Ascending aorta (tissue), 2 donors: ENCODE measurements at regions not wholly inside any gene's neighbourhood (a gene's known extent, or its start where the extent isn't known, plus 50 kb on each side); places are given as distances from the start of the nearest gene placed in this dataset.

ENCODE experiments used
- DNase-seq, 2 donors: peaks; one replicate each; pipeline ENCODE4 v3.0.0-alpha.2; 2019; ENCODE audit warnings: low spot score in 2 of 2
- H3K27ac ChIP-seq, 2 donors: fragments of 200-600 bp; sonication (generic); one replicate each; pipeline ENCODE4 v1.5.1; 2016 to 2017; ENCODE audit warnings: mild to moderate bottlenecking in 1 of 2
- H3K27me3 ChIP-seq: fragments of 200-600 bp; sonication (generic); one replicate; pipeline ENCODE4 v1.5.1; 2017
- H3K36me3 ChIP-seq, 2 donors: fragments of 200-600 bp; sonication (generic); one replicate each; pipeline ENCODE4 v1.5.1; 2016
- H3K4me1 ChIP-seq, 2 donors: fragments of 200-600 bp; sonication (generic); one replicate each; pipeline ENCODE4 v1.5.1; 2016 to 2017; ENCODE audit warnings: mild to moderate bottlenecking in 1 of 2
- H3K4me3 ChIP-seq, 2 donors: fragments of 200-600 bp; sonication (generic); one replicate each; pipeline ENCODE4 v1.5.1; 2016 to 2017; ENCODE audit warnings: mild to moderate bottlenecking in 1 of 2
- H3K9me3 ChIP-seq, 2 donors: fragments of 200-600 bp; sonication (generic); one replicate each; pipeline ENCODE4 v1.5.1; 2016
- intact Hi-C: fragments of 100-400 bp; cut with DNase I; formaldehyde crosslinking; loops from one replicate; pipeline ENCODE4 v1.15.1; 2023
- TF ChIP-seq, protein P1 (sequence below), 3 experiments: fragments of 200-600 bp in 2 of 3; fragments of 450-650 bp in 1 of 3; sonication (generic) in 2 of 3; IDR thresholded peaks; one replicate each; pipeline ENCODE4 v1.5.1; 2016 to 2019; ENCODE audit warnings: antibody characterized with exemption in 3 of 3, mild to moderate bottlenecking in 1 of 3, moderate library complexity in 1 of 3

DNA sequence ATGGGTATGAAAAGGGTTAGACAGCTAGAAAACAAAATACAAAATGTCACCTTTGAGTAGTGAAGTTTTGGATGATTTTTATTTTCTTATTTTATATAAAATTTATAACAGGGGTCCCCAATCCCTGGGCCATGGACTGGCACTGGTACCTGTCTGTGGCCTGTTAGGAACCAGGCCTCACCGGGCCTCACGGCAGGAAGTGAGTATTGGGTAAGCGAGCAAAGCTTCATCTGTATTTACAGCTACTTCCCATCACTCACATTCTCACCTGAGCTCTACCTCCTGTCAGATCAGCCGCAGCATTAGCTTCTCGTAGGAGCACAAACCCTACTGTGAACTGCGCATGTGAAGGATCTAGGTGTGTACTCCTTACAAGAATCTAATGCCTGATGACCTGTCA, 202.8 kb upstream of the TWIST2 start:
- peaks cover 0 to 22% of the 10 kb centered on the region in 2 donors for H3K4me1 ChIP-seq
- no peaks in the 10 kb centered on the region for H3K36me3 ChIP-seq
- H3K27ac ChIP-seq: peak overlapping the region in 1 of 2 donors; percentile 49
- no peak overlapping the region for H3K4me3 ChIP-seq
- intact Hi-C loops: no loop called here
- no peaks in the 10 kb centered on the region for H3K9me3 ChIP-seq
- DNase-seq: no peak
- TF ChIP-seq, protein P1, sequence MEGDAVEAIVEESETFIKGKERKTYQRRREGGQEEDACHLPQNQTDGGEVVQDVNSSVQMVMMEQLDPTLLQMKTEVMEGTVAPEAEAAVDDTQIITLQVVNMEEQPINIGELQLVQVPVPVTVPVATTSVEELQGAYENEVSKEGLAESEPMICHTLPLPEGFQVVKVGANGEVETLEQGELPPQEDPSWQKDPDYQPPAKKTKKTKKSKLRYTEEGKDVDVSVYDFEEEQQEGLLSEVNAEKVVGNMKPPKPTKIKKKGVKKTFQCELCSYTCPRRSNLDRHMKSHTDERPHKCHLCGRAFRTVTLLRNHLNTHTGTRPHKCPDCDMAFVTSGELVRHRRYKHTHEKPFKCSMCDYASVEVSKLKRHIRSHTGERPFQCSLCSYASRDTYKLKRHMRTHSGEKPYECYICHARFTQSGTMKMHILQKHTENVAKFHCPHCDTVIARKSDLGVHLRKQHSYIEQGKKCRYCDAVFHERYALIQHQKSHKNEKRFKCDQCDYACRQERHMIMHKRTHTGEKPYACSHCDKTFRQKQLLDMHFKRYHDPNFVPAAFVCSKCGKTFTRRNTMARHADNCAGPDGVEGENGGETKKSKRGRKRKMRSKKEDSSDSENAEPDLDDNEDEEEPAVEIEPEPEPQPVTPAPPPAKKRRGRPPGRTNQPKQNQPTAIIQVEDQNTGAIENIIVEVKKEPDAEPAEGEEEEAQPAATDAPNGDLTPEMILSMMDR (IDR thresholded peaks at IDR 0.05): no peak
- no peaks in the 10 kb centered on the region for H3K27me3 ChIP-seq

GRCh38 chr2:238645716-238646115, 202.2 kb upstream of the TWIST2 start:
- Histone ChIP-seq H3K27me3 (no peaks in the 10 kb centered on the region), H3K36me3 (no peaks in the 10 kb centered on the region), H3K4me3 (no peak overlapping the region), H3K27ac (peak overlapping the region in 1 of 2 donors; percentile 16), H3K9me3 (no peaks in the 10 kb centered on the region), H3K4me1 (peaks cover 0 to 22% of the 10 kb centered on the region in 2 donors)
- DNase-seq: no peak
- intact Hi-C loops: no loop called here
- TF ChIP-seq, protein P1 (IDR thresholded peaks at IDR 0.05): no peak

DNA sequence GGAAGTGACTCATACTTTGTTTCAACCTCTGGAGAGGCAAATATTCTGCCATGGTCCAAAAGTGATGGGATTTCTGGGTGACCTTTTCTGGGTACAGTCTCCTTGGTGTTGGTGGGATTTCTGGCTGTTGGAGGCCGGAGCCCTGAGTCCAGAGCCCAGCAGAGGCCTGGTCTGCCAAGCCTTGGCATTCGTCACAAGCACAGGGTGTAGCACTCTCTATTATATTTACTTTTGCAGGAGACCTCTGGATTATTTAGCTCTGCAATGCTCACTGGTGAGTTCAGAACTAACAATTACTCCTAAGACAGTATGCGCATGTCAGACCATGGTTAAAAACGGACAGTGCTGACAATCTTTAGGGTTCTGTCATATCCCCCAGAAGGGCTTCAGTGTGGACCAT, 201.6 kb upstream of the TWIST2 start:
- TF ChIP-seq, protein P1 (IDR thresholded peaks at IDR 0.05): no peak
- DNase-seq: no peak
- H3K4me3 ChIP-seq: no peak overlapping the region
- no peaks in the 10 kb centered on the region for H3K36me3 ChIP-seq
- peaks cover 0 to 22% of the 10 kb centered on the region in 2 donors for H3K4me1 ChIP-seq
- H3K27me3 ChIP-seq: no peaks in the 10 kb centered on the region
- H3K9me3 ChIP-seq: no peaks in the 10 kb centered on the region
- intact Hi-C loops: no loop called here
- H3K27ac ChIP-seq: peak overlapping the region in 1 of 2 donors; percentile 10

DNA sequence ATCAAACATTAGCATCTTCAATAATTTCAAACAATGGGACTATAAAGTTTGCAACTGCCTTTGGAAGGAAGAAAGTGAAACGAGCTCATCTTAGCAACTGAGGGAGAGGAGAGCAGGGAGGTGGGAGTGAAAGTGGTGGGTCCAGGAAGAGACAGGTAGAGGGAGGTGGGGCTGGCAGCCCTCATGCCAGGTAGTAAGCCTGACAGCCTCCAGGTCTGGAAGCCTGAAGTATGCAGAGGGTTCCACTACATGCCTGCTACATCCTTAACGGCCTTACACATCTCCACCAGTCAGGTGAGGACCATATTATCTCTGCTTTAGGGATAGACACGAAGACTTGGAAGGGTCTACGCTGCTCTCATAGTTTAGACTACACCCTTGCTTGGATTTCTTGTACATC, 201.1 kb upstream of the TWIST2 start:
- peak overlapping the region in 1 of 2 donors; percentile 10 for H3K27ac ChIP-seq

DNA sequence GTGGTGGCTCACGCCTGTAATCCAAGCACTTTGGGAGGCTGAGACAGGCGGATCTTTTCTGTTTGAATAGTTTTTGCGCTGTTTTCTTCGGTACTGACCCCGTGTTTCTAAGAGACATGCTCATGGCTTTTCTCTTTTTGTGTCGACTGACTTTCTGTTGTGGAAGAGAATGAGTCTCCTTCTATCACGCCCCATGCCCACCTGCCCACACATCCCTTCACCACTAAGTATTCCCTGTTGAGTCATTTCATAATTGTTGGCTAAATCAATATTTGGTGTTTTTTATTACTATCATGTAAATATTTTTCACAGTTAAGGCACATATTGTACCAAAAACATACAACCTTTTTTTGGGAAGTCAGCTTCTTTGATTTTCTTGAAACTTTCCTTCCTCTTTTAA, 198.8 kb upstream of the TWIST2 start:
- TF ChIP-seq, protein P1 (IDR thresholded peaks at IDR 0.05): no peak
- no peaks in the 10 kb centered on the region for H3K27me3 ChIP-seq
- peaks cover 0 to 17% of the 10 kb centered on the region in 2 donors for H3K4me1 ChIP-seq
- H3K4me3 ChIP-seq: no peak overlapping the region
- no peak overlapping the region for H3K27ac ChIP-seq
- intact Hi-C loops: no loop called here
- DNase-seq: no peak
- no peaks in the 10 kb centered on the region for H3K9me3 ChIP-seq
- no peaks in the 10 kb centered on the region for H3K36me3 ChIP-seq

More for the DNA sequence above, 201.1 kb upstream of the TWIST2 start:
- Histone ChIP-seq H3K27me3 (no peaks in the 10 kb centered on the region), H3K9me3 (no peaks in the 10 kb centered on the region), H3K4me1 (peaks cover 0 to 22% of the 10 kb centered on the region in 2 donors), H3K4me3 (no peak overlapping the region), H3K36me3 (no peaks in the 10 kb centered on the region)
- no peak for DNase-seq
- TF ChIP-seq, protein P1 (IDR thresholded peaks at IDR 0.05): no peak
- intact Hi-C loops: no loop called here

DNA sequence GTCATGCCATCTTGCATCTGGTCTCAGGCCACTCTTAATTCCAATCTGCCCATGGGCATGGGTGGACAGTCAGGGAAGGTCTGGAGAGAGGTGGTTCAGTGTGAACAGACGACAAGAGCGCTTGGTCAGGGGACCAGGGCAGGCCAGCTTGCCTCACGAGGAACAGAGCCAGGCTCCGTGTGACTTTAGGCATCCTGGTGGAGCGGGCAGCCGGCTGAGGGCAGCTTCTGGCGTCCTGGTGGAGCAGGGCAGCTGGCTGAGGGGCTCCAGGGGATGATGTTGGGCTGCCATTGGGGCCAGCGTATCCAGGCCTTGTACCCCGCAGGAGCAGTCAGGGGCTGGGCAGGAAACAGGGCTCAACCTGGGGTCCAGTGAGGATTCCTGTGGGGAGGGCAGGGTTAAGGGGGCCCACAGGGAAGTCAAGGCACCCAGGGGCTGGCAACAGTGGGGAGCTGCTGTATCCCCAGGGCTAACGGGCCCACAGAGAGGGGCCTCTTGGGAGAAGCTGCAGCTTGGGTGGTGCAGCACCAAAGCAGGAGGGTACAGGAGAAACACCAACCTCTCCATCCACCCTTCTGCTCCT, 197.9 kb upstream of the TWIST2 start:
- intact Hi-C loops: no loop called here
- Histone ChIP-seq H3K9me3 (no peaks in the 10 kb centered on the region), H3K27me3 (no peaks in the 10 kb centered on the region), H3K27ac (no peak overlapping the region), H3K36me3 (no peaks in the 10 kb centered on the region), H3K4me1 (peaks cover 0 to 11% of the 10 kb centered on the region in 2 donors), H3K4me3 (no peak overlapping the region)
- TF ChIP-seq, protein P1 (IDR thresholded peaks at IDR 0.05): no peak
- peak in 1 of 2 donors; percentile 54 for DNase-seq
